Fibroblast of lung (primary cell): ENCODE measurements at regions not wholly inside any gene's neighbourhood (a gene's known extent, or its start where the extent isn't known, plus 50 kb on each side); places are given as distances from the start of the nearest gene placed in this dataset.
A peak's percentile ranks its signal among the peaks of the same experiment; 100 is the strongest.

Experiments used
- EZH2 ChIP-seq: IDR thresholded peaks from 2 replicates; pipeline ENCODE4 v1.5.1; 2012; ENCODE audit warnings: low read length, control low read depth, mild to moderate bottlenecking; ENCODE audit errors: missing control alignments
- TF ChIP-seq, protein P1 (sequence below), 2 donors: IDR thresholded peaks in 1 of 2; conservative IDR thresholded peaks in 1 of 2; 1 replicate in 1 of 2; 2 replicates in 1 of 2; pipeline ENCODE4 v1.5.1; 2011 to 2012; ENCODE audit warnings: low read length in 2 of 2, control low read depth in 1 of 2, inconsistent platforms in 1 of 2, low read depth in 1 of 2, mild to moderate bottlenecking in 1 of 2

GRCh38 chr11:96464700-96465307 is 75.0 kb downstream of the JRKL start:
- TF ChIP-seq, protein P1, sequence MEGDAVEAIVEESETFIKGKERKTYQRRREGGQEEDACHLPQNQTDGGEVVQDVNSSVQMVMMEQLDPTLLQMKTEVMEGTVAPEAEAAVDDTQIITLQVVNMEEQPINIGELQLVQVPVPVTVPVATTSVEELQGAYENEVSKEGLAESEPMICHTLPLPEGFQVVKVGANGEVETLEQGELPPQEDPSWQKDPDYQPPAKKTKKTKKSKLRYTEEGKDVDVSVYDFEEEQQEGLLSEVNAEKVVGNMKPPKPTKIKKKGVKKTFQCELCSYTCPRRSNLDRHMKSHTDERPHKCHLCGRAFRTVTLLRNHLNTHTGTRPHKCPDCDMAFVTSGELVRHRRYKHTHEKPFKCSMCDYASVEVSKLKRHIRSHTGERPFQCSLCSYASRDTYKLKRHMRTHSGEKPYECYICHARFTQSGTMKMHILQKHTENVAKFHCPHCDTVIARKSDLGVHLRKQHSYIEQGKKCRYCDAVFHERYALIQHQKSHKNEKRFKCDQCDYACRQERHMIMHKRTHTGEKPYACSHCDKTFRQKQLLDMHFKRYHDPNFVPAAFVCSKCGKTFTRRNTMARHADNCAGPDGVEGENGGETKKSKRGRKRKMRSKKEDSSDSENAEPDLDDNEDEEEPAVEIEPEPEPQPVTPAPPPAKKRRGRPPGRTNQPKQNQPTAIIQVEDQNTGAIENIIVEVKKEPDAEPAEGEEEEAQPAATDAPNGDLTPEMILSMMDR (conservative IDR thresholded peaks at IDR 0.05 in 1 of 2, IDR thresholded peaks at IDR 0.05 in 1 of 2; ENCODE audit: low read depth in 1 of 2, low read length in 2 of 2), result peak; percentile 61 to 64
- no peak for TF ChIP-seq EZH2
